ENCODE measurements at regions not wholly inside any gene's neighbourhood (a gene's known extent, or its start where the extent isn't known, plus 50 kb on each side); places are given as distances from the start of the nearest gene placed in this dataset.

GRCh38 chr5:110201791-110202190 lies 512.1 kb downstream of the MAN2A1 start:
- Histone ChIP-seq H3K79me2 (ENCODE audit: control insufficient read depth, insufficient read depth, low read length) (no peaks in the 10 kb centered on the region), H3K9ac (replicated peaks; ENCODE audit: extremely low read depth, insufficient read depth, low read length) (no peak overlapping the region), H3K9me3 (replicated peaks; ENCODE audit: control insufficient read depth, insufficient read depth, low read length) (no peaks in the 10 kb centered on the region), H3K4me2 (ENCODE audit: insufficient read depth, low read length) (no peak overlapping the region), H3K4me3 (replicated peaks in 1 of 3; ENCODE audit: insufficient read depth in 1 of 3, low read depth in 1 of 3, low read length in 3 of 3) (no peak overlapping the region), H3K36me3 (ENCODE audit: control insufficient read depth in 2 of 2, extremely low read depth in 1 of 2, insufficient read depth in 2 of 2, low read length in 2 of 2) (no peaks in the 10 kb centered on the region), H3K4me1 (ENCODE audit: control insufficient read depth, extremely low read depth, insufficient read depth, low read length) (no peaks in the 10 kb centered on the region), H3K27me3 (ENCODE audit: control insufficient read depth in 2 of 2, insufficient read depth in 2 of 2, low read length in 2 of 2) (no peaks in the 10 kb centered on the region), H3K27ac (ENCODE audit: insufficient read depth, low read depth, low read length) (no peak overlapping the region), H4K20me1 (replicated peaks; ENCODE audit: control insufficient read depth, extremely low read depth, insufficient read depth, low read length) (no peaks in the 10 kb centered on the region), H2AFZ (ENCODE audit: low read depth, low read length) (no peak overlapping the region), H3K9me1 (replicated peaks; ENCODE audit: control insufficient read depth, extremely low read depth, insufficient read depth, low read length) (no peaks in the 10 kb centered on the region)
- ChIA-PET CTCF (no interaction called here), POLR2A (no interaction called here)
- FAIRE-seq (no peak), DNase-seq (ENCODE audit: low read depth, low spot score) (no peak)
- TF ChIP-seq POLR2A (IDR thresholded peaks at IDR 0.05; ENCODE audit: low read depth, low read length) (no peak), MYC (IDR thresholded peaks at IDR 0.05; ENCODE audit: low read depth, low read length) (no peak), GATA2 (IDR thresholded peaks at IDR 0.05; ENCODE audit: insufficient read depth, insufficient read length, low read depth, low read length) (no peak), MAX (IDR thresholded peaks at IDR 0.05; ENCODE audit: insufficient read depth, insufficient read length) (no peak), FOS (IDR thresholded peaks at IDR 0.05; ENCODE audit: borderline replicate concordance, insufficient read depth, low read length) (no peak)
- dilution Hi-C loops (cut with MboI; ENCODE audit: extremely low pct_ligation_motif_present, low sequenced_read_pairs) (no loop called here), intact Hi-C loops (cut with micrococcal nuclease) (no loop called here)
- BruUV-seq (replicated peaks) = no TSS peak

DNA sequence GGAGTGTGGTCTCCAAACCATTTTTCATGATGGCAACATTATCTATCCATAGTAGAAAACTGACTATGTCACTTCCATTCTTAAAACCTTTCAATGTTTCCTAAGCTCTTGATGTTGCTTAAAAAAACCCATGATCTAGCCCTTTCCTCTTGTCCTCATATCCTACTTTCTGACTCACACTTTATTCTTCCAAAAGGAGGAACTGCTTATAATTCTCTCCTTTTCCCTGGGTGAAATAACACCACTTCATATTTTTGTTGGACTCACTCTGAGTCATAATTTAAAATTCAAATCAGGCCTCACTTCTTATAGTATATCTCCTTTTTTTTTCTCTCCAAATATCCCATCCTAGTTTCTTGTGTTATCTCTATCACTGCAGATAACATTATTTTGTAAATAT lies 513.9 kb downstream of the MAN2A1 start:
- no peak for DNase-seq (ENCODE audit: low read depth, low spot score)
- H3K9ac ChIP-seq (replicated peaks; ENCODE audit: extremely low read depth, insufficient read depth, low read length) = no peak overlapping the region
- no peak overlapping the region for H2AFZ ChIP-seq (ENCODE audit: low read depth, low read length)
- intact Hi-C loops (cut with micrococcal nuclease) = no loop called here
- H3K79me2 ChIP-seq (ENCODE audit: control insufficient read depth, insufficient read depth, low read length) = no peaks in the 10 kb centered on the region
- H3K4me2 ChIP-seq (ENCODE audit: insufficient read depth, low read length) = no peak overlapping the region
- BruUV-seq (replicated peaks) = no TSS peak
- no peaks in the 10 kb centered on the region for H3K27me3 ChIP-seq (ENCODE audit: control insufficient read depth in 2 of 2, insufficient read depth in 2 of 2, low read length in 2 of 2)
- TF ChIP-seq EZH2 (IDR thresholded peaks at IDR 0.05; ENCODE audit: borderline replicate concordance, low read depth, low read length, severe bottlenecking) = no peak
- TF ChIP-seq FOS (IDR thresholded peaks at IDR 0.05; ENCODE audit: borderline replicate concordance, insufficient read depth, low read length) = no peak
- TF ChIP-seq MYC (IDR thresholded peaks at IDR 0.05; ENCODE audit: low read depth, low read length) = no peak
- TF ChIP-seq POLR2AphosphoS5 (IDR thresholded peaks at IDR 0.05; ENCODE audit: insufficient read depth, low read depth, low read length) = no peak
- TF ChIP-seq CTCF (IDR thresholded peaks at IDR 0.05; ENCODE audit: extremely low read depth in 1 of 2, insufficient read depth in 1 of 2, low read depth in 1 of 2, low read length in 2 of 2) = no peak
- no peak for TF ChIP-seq MAX (IDR thresholded peaks at IDR 0.05; ENCODE audit: insufficient read depth, insufficient read length)
- no peak for TF ChIP-seq JUN (IDR thresholded peaks at IDR 0.05; ENCODE audit: borderline replicate concordance, insufficient read depth, insufficient read length, low read depth)
- TF ChIP-seq POLR2A (IDR thresholded peaks at IDR 0.05; ENCODE audit: low read depth, low read length) = no peak
- no peak for TF ChIP-seq GATA2 (IDR thresholded peaks at IDR 0.05; ENCODE audit: insufficient read depth, insufficient read length, low read depth, low read length)
- no peaks in the 10 kb centered on the region for H3K36me3 ChIP-seq (ENCODE audit: control insufficient read depth in 2 of 2, extremely low read depth in 1 of 2, insufficient read depth in 2 of 2, low read length in 2 of 2)
- no peak overlapping the region for H3K27ac ChIP-seq (ENCODE audit: insufficient read depth, low read depth, low read length)
- no peak overlapping the region for H3K4me3 ChIP-seq (replicated peaks in 1 of 3; ENCODE audit: insufficient read depth in 1 of 3, low read depth in 1 of 3, low read length in 3 of 3)
- H3K9me3 ChIP-seq (replicated peaks; ENCODE audit: control insufficient read depth, insufficient read depth, low read length) = no peaks in the 10 kb centered on the region
- dilution Hi-C loops (cut with MboI; ENCODE audit: extremely low pct_ligation_motif_present, low sequenced_read_pairs) = no loop called here
- FAIRE-seq = no peak
- H3K4me1 ChIP-seq (ENCODE audit: control insufficient read depth, extremely low read depth, insufficient read depth, low read length) = no peaks in the 10 kb centered on the region
- CTCF ChIA-PET = no interaction called here
- no peaks in the 10 kb centered on the region for H4K20me1 ChIP-seq (replicated peaks; ENCODE audit: control insufficient read depth, extremely low read depth, insufficient read depth, low read length)
- POLR2A ChIA-PET = no interaction called here
- H3K9me1 ChIP-seq (replicated peaks; ENCODE audit: control insufficient read depth, extremely low read depth, insufficient read depth, low read length) = no peaks in the 10 kb centered on the region

All from endothelial cell of umbilical vein (primary cell).